ENCODE measurements at regions not wholly inside any gene's neighbourhood (a gene's known extent, or its start where the extent isn't known, plus 50 kb on each side); places are given as distances from the start of the nearest gene placed in this dataset.

- Histone ChIP-seq H3K27ac (ENCODE audit: low read depth, low read length) (no peak overlapping the region), H4K20me1 (ENCODE audit: insufficient read depth) (no peaks in the 10 kb centered on the region), H3K27me3 (ENCODE audit: insufficient read depth, low read length) (no peaks in the 10 kb centered on the region), H3K4me3 (replicated peaks in 1 of 2; ENCODE audit: low read depth in 1 of 2, low read length in 2 of 2) (no peak overlapping the region), H3K4me2 (ENCODE audit: low read length) (no peak overlapping the region), H3K9me3 (ENCODE audit: control insufficient read depth in 1 of 2, insufficient read depth in 1 of 2, low read depth in 1 of 2, low read length in 2 of 2) (no peaks in the 10 kb centered on the region), H3K4me1 (ENCODE audit: control insufficient read depth in 1 of 2, insufficient read depth in 2 of 2, low read length in 2 of 2) (peaks cover 0 to 12% of the 10 kb centered on the region in 2 experiments; a peak in 1 of 4 replicates), H3K79me2 (ENCODE audit: insufficient read depth, low read length) (no peaks in the 10 kb centered on the region), H3K36me3 (ENCODE audit: control insufficient read depth in 1 of 2, insufficient read depth in 2 of 2, low read length in 2 of 2) (no peaks in the 10 kb centered on the region), H3K9me2 (ENCODE audit: insufficient read depth) (no peaks in the 10 kb centered on the region), H3K9ac (ENCODE audit: low read length) (no peak overlapping the region), H2AFZ (ENCODE audit: low read depth, low read length, poor library complexity, severe bottlenecking) (no peak overlapping the region)
- ATAC-seq (no peak), DNase-seq (ENCODE audit: low read depth, low spot score) (no peak)
- ChIA-PET CTCF (no interaction called here), RAD21 (ENCODE audit: low non-redundant PET in 1 of 2, low total read pairs in 2 of 2, uncharacterized antibody in 2 of 2, unreplicated experiment in 2 of 2) (no interaction called here), POLR2A (interaction anchor here (1.4 kb wide), 1 partner anchor 16 kb away, joined by 4 read pairs; no protein-coding TSS in a partner anchor)
- intact Hi-C loops (cut with micrococcal nuclease): no loop called here
- TF ChIP-seq EZH2 (IDR thresholded peaks at IDR 0.05): no peak
- no peak for TF ChIP-seq JUND (IDR thresholded peaks at IDR 0.05)
- TF ChIP-seq EZH2phosphoT487 (IDR thresholded peaks at IDR 0.05; ENCODE audit: borderline replicate concordance): no peak
- TF ChIP-seq REST (IDR thresholded peaks at IDR 0.05; ENCODE audit: low read depth): no peak
- no peak for TF ChIP-seq POLR2A (IDR thresholded peaks at IDR 0.05; ENCODE audit: borderline replicate concordance, extremely low read depth, insufficient read depth, insufficient read length)
- TF ChIP-seq FOSL1 (IDR thresholded peaks at IDR 0.05; ENCODE audit: low read depth): no peak
- no peak for TF ChIP-seq ZBTB33 (IDR thresholded peaks at IDR 0.05; ENCODE audit: extremely low read depth, insufficient replicate concordance, low read length)
- TF ChIP-seq CEBPB (IDR thresholded peaks at IDR 0.05; ENCODE audit: low read depth): no peak
- no peak for TF ChIP-seq ATF3 (IDR thresholded peaks at IDR 0.05)
- TF ChIP-seq ZNF274 (IDR thresholded peaks at IDR 0.05; ENCODE audit: low read depth, low read length): no peak
- no peak for TF ChIP-seq POLR2AphosphoS5 (IDR thresholded peaks at IDR 0.05; ENCODE audit: low read depth, low read length)
- TF ChIP-seq SRF (IDR thresholded peaks at IDR 0.05; ENCODE audit: low read depth): no peak
- no peak for TF ChIP-seq SIN3A (IDR thresholded peaks at IDR 0.05; ENCODE audit: low read depth)
- TF ChIP-seq CBX3 (IDR thresholded peaks at IDR 0.05; ENCODE audit: low read depth): no peak
- TF ChIP-seq SP1 (IDR thresholded peaks at IDR 0.05; ENCODE audit: low read depth): no peak
- TF ChIP-seq ELF1 (IDR thresholded peaks at IDR 0.05; ENCODE audit: borderline replicate concordance, low read depth): no peak
- no peak for TF ChIP-seq ZFX (IDR thresholded peaks at IDR 0.05)
- BruUV-seq (replicated peaks): no TSS peak
Measured at GRCh38 chr1:201731592-201731991, 97.4 kb upstream of the IPO9 start.
